Osteocyte (in vitro differentiated cells): ENCODE measurements at regions not wholly inside any gene's neighbourhood (a gene's known extent, or its start where the extent isn't known, plus 50 kb on each side); places are given as distances from the start of the nearest gene placed in this dataset.
A peak's percentile ranks its signal among the peaks of the same experiment; 100 is the strongest.

Experiments
- DNase-seq: peaks from one replicate; pipeline ENCODE4 v3.0.0; 2021; ENCODE audit warnings: mixed read lengths; ENCODE audit not compliant: unreplicated experiment; ENCODE audit errors: extremely low spot score
- H3K27ac Mint-ChIP-seq: one replicate; pipeline ENCODE4 v1.8.0; 2021; ENCODE audit warnings: mild to moderate bottlenecking, mixed read lengths; ENCODE audit not compliant: unreplicated experiment
- H3K27me3 Mint-ChIP-seq: one replicate; pipeline ENCODE4 v1.8.0; 2021; ENCODE audit warnings: mixed read lengths; ENCODE audit not compliant: unreplicated experiment
- H3K36me3 Mint-ChIP-seq: one replicate; pipeline ENCODE4 v1.8.0; 2021; ENCODE audit warnings: mixed read lengths; ENCODE audit not compliant: unreplicated experiment
- H3K4me1 Mint-ChIP-seq: one replicate; pipeline ENCODE4 v1.8.0; 2021; ENCODE audit warnings: mixed read lengths; ENCODE audit not compliant: unreplicated experiment
- H3K4me3 Mint-ChIP-seq: one replicate; pipeline ENCODE4 v1.8.0; 2021; ENCODE audit warnings: mild to moderate bottlenecking, moderate library complexity, mixed read lengths; ENCODE audit not compliant: unreplicated experiment
- H3K9me3 Mint-ChIP-seq: one replicate; pipeline ENCODE4 v1.8.0; 2021; ENCODE audit warnings: mixed read lengths; ENCODE audit not compliant: unreplicated experiment
- TF ChIP-seq, protein P1 (sequence below): fragments of 200-600 bp; sonication (generic); IDR thresholded peaks from 2 replicates; pipeline ENCODE4 v1.5.0; 2021; ENCODE audit warnings: antibody characterized with exemption, mild to moderate bottlenecking, moderate library complexity

DNA sequence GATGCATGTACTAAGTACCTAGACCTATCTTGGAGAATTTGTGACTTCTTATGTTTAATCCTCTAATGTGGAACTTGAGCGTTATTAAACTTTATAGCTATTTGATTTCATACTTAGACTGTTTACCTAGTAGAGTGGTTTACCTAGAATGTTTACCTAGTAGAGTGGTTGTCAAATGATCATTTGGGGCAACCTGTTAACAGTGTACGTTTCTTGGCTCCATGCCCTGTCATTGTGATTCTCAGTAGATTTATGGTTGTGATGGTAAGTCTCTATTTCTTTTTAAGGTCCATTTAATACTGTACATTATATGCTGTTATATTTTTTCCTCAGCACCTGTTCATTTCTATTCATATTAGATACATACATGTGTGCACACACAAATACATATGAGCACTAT lies 233.0 kb upstream of the MAD2L1 start:
- DNase-seq: no peak
- Mint-ChIP-seq H3K27me3 (no peaks in the 10 kb centered on the region), H3K4me3 (no peak overlapping the region), H3K36me3 (no peaks in the 10 kb centered on the region), H3K9me3 (no peaks in the 10 kb centered on the region), H3K27ac (no peak overlapping the region), H3K4me1 (no peaks in the 10 kb centered on the region)
- TF ChIP-seq, protein P1, sequence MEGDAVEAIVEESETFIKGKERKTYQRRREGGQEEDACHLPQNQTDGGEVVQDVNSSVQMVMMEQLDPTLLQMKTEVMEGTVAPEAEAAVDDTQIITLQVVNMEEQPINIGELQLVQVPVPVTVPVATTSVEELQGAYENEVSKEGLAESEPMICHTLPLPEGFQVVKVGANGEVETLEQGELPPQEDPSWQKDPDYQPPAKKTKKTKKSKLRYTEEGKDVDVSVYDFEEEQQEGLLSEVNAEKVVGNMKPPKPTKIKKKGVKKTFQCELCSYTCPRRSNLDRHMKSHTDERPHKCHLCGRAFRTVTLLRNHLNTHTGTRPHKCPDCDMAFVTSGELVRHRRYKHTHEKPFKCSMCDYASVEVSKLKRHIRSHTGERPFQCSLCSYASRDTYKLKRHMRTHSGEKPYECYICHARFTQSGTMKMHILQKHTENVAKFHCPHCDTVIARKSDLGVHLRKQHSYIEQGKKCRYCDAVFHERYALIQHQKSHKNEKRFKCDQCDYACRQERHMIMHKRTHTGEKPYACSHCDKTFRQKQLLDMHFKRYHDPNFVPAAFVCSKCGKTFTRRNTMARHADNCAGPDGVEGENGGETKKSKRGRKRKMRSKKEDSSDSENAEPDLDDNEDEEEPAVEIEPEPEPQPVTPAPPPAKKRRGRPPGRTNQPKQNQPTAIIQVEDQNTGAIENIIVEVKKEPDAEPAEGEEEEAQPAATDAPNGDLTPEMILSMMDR: no peak

DNA sequence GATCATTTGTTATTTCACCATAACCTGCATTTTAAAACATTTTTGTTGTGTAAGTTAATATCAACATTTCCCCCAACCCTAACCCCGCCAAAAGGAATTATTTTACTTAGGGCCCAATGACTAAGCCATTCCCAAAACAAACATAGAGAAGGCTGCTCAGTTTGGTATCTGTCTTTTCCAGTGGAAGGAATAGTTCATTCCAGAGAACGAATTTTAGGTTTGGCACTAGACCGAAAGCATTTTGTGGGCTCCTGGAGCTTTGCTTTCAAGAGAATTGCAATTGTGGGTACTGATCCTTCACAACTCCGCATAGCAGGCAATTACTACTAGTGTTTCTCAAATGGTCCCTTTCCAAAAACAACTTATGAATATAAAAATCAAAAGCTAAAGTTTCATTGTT lies 226.7 kb upstream of the MAD2L1 start:
- Mint-ChIP-seq H3K27me3 (no peaks in the 10 kb centered on the region), H3K36me3 (no peaks in the 10 kb centered on the region), H3K4me3 (no peak overlapping the region), H3K27ac (no peak overlapping the region), H3K9me3 (no peaks in the 10 kb centered on the region), H3K4me1 (no peaks in the 10 kb centered on the region)
- TF ChIP-seq, protein P1: no peak
- no peak for DNase-seq

DNA sequence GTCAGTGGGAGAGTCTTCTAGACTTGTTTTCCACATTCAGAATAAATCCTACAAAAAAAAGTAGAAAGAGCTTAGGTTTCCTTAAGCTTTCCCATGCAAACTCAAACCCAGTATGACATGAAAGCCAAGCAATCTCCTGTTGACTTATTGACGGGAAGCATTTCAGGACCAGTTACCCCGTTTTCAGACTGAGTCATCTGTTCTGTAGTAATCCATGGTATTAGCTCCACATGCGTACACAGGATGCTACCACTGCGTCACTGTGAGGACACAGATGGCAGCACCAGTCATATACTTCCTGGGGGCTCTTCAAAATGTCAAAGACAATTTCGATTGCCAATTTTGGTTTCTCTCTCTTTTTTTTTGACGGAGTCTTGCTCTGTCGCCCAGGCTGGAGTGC lies 224.9 kb upstream of the MAD2L1 start:
- Mint-ChIP-seq H3K4me1 (no peaks in the 10 kb centered on the region), H3K9me3 (no peaks in the 10 kb centered on the region), H3K36me3 (no peaks in the 10 kb centered on the region), H3K4me3 (no peak overlapping the region), H3K27ac (no peak overlapping the region), H3K27me3 (no peaks in the 10 kb centered on the region)
- TF ChIP-seq, protein P1: no peak
- no peak for DNase-seq

DNA sequence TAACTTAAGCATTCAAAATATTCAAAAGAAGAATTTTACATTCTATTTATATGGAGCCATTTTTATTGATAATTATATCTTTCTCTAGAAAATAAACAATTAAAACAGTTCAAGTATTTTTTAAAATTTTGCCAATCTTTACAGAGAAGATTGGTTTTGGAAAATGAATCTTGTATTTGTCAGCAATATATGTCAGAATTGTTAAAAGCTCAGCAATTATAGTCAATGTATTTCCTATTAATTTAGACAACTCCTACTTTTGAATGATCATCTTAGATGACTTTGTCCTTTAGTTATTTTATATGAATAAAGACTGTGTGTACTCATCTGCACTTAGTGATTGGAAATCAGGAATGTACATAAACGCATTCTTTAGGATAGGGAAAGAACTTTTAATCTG lies 223.9 kb upstream of the MAD2L1 start:
- Mint-ChIP-seq H3K4me1 (no peaks in the 10 kb centered on the region), H3K27me3 (no peaks in the 10 kb centered on the region), H3K4me3 (no peak overlapping the region), H3K9me3 (no peaks in the 10 kb centered on the region), H3K36me3 (no peaks in the 10 kb centered on the region), H3K27ac (no peak overlapping the region)
- TF ChIP-seq, protein P1: no peak
- DNase-seq: no peak

DNA sequence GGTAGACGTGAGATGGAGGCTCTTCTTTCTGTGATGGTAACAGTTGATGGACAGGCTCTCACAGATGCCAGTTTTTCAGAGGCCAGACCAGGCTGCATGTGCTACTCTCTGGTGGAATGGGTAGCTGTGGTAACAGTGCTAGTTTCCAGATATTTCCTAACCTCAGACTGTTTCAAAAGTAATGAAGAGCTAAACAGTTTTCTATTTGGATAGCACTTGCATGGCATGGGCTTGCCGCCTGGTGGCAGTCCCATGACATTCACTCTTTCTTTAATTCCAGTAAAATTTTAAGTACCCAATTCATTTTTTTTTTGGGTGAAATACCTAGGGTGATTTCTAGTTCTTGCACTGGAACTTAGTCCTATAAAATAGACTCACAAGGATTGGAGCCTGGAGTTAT lies 220.2 kb upstream of the MAD2L1 start:
- H3K4me3 Mint-ChIP-seq: no peak overlapping the region
- H3K9me3 Mint-ChIP-seq: no peaks in the 10 kb centered on the region
- TF ChIP-seq, protein P1: peak; percentile 19
- peaks cover 4% of the 10 kb centered on the region for H3K27me3 Mint-ChIP-seq
- H3K4me1 Mint-ChIP-seq: no peaks in the 10 kb centered on the region
- no peak for DNase-seq
- no peaks in the 10 kb centered on the region for H3K36me3 Mint-ChIP-seq
- H3K27ac Mint-ChIP-seq: no peak overlapping the region
